ENCODE measurements at regions not wholly inside any gene's neighbourhood (a gene's known extent, or its start where the extent isn't known, plus 50 kb on each side); places are given as distances from the start of the nearest gene placed in this dataset.
"Not testable (repeated sequence)": the region's sequence is repeated elsewhere in the genome, so short reads cannot be mapped to it uniquely, and the experiment has no call there.

DNA sequence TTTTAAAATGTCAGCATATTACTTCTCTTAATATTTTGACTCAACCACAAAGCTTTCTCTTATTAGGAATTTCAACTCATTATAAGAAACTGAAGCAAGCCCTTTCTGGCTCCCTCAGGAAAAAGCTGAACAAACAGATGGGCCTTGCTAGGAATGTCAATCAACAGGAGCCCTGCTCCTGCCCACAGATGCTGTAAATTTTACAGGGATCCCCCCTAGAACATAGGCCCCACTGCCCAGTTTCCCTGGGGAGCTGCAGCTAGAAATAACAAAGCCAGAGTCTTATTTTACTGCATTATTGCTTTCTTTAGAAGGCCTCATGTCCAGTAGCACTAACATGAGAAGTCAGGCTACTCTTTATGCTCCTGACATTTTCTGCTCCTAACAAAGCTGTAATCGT lies 103.8 kb downstream of the PCSK1 start:
- Histone ChIP-seq H3K4me1 (no peaks in the 10 kb centered on the region), H3K27ac (no peak overlapping the region), H3K9me3 (replicated peaks) (no peaks in the 10 kb centered on the region), H3K27me3 (no peaks in the 10 kb centered on the region), H3K4me3 (no peak overlapping the region), H3K36me3 (no peaks in the 10 kb centered on the region)
- DNase-seq = peak in 1 of 2 experiments; percentile 26

DNA sequence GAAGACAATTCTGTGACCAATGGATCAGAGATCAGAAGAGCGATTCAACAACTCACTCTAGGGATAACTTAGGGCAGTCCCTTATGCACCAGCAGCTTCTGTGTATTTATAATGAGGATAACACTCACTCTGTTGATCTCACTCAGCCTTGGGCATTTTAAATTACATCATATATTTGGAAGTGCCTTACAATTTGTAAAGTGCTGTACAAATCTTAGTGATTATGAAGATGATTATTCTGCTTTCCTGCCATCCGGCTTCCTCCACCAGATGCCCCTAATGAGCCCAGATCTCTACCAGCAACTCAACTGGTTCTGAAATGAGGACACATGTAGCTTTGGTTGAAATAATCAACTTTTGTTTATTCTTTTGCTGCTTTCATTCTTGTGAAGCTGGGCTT lies 105.3 kb downstream of the PCSK1 start:
- DNase-seq = no peak
- H3K27me3 ChIP-seq = no peaks in the 10 kb centered on the region
- H3K27ac ChIP-seq = no peak overlapping the region
- H3K4me1 ChIP-seq = no peaks in the 10 kb centered on the region
- no peaks in the 10 kb centered on the region for H3K9me3 ChIP-seq (replicated peaks)
- no peaks in the 10 kb centered on the region for H3K36me3 ChIP-seq
- H3K4me3 ChIP-seq = no peak overlapping the region

DNA sequence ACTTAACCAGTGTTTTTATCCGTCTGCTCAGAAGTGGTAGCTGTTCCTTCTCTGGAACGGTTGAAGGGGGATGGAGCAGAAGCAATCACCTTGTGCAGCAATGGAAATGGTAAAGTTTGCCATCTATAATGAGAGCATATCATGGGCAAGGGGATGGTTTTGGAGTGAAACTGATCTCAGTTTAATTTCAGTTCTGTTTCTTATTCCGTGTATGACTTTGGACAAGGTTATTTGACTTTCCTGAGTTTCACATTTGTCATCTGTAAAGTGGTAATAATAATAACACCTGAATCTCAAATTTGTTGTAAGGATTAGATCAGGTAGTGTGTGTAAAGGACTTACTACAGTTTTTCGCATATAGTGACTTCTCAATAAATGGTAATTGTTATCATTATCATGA lies 106.1 kb downstream of the PCSK1 start:
- no peaks in the 10 kb centered on the region for H3K9me3 ChIP-seq (replicated peaks)
- H3K27me3 ChIP-seq = no peaks in the 10 kb centered on the region
- no peak overlapping the region for H3K4me3 ChIP-seq
- no peaks in the 10 kb centered on the region for H3K36me3 ChIP-seq
- H3K4me1 ChIP-seq = no peaks in the 10 kb centered on the region
- no peak for DNase-seq
- no peak overlapping the region for H3K27ac ChIP-seq

DNA sequence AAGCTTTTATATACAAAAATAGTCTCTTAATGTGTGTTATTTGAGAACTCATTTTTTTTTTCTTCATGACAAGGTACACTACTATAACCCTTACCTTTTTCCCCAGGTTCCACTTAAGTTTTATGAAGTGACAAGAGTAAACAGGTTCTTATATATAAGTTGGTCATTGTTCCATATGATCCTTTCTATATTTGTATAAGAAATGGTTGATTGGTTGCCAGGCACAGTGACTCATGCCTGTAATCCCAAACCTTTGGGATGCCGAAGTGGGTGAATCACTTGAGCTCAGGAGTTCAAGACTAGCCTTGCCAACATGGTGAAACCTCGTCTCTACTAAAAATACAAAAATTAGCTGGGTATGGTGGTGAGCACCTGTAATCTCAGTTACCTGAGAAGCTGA lies 108.3 kb downstream of the PCSK1 start:
- Histone ChIP-seq H3K9me3 (replicated peaks) (no peaks in the 10 kb centered on the region), H3K27ac (no peak overlapping the region), H3K4me1 (no peaks in the 10 kb centered on the region), H3K27me3 (no peaks in the 10 kb centered on the region), H3K4me3 (no peak overlapping the region), H3K36me3 (no peaks in the 10 kb centered on the region)
- DNase-seq = peak in 1 of 2 experiments; percentile 7

DNA sequence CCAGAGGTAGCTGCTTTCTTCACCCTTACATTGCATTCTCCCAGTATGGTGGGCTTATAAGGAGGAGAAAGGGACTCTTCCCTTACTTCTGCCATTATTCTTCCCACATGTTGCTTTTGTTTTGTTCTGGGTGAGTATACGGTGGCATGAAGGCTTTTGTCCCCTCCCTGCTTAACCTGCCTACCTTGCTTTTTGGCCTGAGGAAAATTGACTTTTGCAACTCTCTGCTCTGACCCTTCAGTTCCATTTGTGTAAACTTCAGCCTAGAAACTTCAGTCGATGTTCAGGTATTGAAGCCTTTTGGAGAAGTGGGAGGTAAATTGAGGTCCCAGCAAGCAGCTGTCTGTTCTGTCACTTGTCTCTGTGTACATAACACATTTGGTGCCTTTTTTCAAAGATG lies 110.2 kb downstream of the PCSK1 start:
- H3K4me1 ChIP-seq = no peaks in the 10 kb centered on the region
- H3K9me3 ChIP-seq (replicated peaks) = no peaks in the 10 kb centered on the region
- no peak overlapping the region for H3K4me3 ChIP-seq
- no peak overlapping the region for H3K27ac ChIP-seq
- H3K36me3 ChIP-seq = no peaks in the 10 kb centered on the region
- H3K27me3 ChIP-seq = no peaks in the 10 kb centered on the region
- DNase-seq = no peak

DNA sequence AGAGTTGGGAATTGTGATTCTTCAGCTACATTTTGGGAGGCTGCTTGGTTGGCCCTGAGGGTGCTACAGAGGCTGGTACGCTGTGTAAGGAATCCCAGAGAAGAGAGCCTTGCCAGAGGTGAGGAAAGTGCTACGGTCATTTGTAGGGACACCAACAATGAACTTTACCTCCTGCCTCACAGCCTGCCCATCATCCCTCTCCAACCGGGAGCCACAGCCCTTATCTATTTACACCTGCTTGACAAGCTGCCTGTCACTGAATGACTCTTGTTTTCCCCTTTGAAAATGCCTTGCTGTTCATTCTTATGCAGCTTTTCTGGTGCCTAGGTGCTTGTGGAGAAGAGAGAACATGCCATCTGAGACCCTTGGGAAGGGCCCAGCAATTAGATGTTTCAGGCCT lies 110.8 kb downstream of the PCSK1 start:
- Histone ChIP-seq H3K27ac (no peak overlapping the region), H3K4me1 (no peaks in the 10 kb centered on the region), H3K27me3 (no peaks in the 10 kb centered on the region), H3K9me3 (replicated peaks) (no peaks in the 10 kb centered on the region), H3K36me3 (no peaks in the 10 kb centered on the region), H3K4me3 (no peak overlapping the region)
- no peak for DNase-seq

DNA sequence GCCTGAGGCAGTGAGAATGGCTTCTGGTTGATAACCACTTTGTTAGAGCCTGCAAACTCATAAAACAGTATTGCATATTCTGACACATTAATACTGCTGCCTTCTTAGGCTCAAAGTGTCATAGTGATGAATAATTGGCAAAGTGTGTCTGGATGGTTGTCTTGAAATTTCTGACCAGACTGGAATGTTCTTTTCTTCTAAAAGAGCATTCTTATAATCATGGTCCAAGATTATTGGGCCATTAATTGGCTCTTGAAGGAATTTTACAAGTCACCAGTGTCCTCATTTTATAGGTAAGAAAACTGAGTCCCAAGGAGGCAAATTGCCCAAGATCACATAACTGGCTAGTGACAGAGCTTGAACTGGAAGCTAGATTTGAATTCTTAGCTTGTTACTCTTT lies 111.7 kb downstream of the PCSK1 start:
- no peaks in the 10 kb centered on the region for H3K36me3 ChIP-seq
- H3K27me3 ChIP-seq = no peaks in the 10 kb centered on the region
- no peak overlapping the region for H3K4me3 ChIP-seq
- no peak for DNase-seq
- H3K27ac ChIP-seq = no peak overlapping the region
- no peaks in the 10 kb centered on the region for H3K4me1 ChIP-seq
- H3K9me3 ChIP-seq (replicated peaks) = no peaks in the 10 kb centered on the region

DNA sequence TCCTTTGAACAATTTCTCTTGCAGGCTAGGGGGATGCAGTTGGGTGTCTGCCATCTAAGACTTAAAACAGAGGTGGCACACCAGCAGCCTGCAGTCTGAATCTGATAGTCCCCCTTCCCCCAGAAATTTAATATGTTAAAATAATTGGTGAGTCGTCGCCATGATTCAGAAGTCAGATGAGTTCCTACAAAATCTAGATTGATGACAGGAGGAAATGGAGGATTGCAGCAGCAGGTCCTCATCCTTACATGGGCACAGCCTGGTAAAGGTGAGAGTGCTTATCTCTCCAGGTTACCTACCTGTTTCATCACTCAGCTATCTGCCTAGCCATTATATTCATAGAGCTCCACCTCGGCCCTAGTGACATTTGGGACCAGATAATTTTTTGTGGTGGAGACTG lies 112.3 kb downstream of the PCSK1 start:
- Histone ChIP-seq H3K9me3 (replicated peaks) (no peaks in the 10 kb centered on the region), H3K4me1 (no peaks in the 10 kb centered on the region), H3K27me3 (no peaks in the 10 kb centered on the region), H3K36me3 (no peaks in the 10 kb centered on the region), H3K27ac (no peak overlapping the region), H3K4me3 (no peak overlapping the region)
- DNase-seq = no peak

DNA sequence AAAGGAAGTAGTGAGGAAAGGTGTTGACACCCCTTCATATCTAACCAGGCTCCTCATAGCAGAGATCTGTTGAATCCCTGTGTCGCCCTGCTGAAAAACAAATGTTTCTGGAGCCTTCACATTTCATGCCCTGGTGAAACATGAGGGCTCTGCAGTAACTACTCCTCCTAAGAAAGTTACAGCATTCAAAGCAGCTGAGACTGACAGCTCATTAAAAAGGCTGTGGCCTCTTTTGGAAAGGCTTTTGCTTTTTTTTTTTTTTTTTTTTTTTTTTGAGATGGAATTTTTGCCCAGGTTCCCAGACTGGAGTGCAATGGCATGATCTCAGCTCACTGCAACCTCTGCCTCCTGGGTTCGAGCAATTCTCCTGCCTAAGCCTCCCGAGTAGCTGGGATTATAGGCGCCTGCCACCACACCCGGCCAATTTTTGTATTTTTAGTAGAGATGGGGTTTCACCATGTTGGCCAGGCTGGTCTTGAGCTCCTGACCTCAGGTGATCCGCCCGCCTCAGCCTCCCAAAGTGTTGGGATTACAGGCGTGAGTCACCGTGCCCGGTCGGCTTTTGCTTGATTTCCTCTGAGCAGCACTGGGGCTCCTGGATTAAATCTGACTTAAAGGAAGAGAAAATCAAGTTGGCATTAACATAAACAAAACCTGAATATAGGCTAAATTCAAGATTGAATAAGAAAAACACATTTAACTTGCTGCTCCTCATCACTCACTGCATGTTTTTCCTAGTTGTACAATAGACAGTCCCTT lies 112.9 kb downstream of the PCSK1 start:
- not testable (repeated sequence) for H3K4me1 ChIP-seq; DNase-seq; H3K36me3 ChIP-seq; H3K27ac ChIP-seq; H3K4me3 ChIP-seq; H3K27me3 ChIP-seq; H3K9me3 ChIP-seq (replicated peaks)

DNA sequence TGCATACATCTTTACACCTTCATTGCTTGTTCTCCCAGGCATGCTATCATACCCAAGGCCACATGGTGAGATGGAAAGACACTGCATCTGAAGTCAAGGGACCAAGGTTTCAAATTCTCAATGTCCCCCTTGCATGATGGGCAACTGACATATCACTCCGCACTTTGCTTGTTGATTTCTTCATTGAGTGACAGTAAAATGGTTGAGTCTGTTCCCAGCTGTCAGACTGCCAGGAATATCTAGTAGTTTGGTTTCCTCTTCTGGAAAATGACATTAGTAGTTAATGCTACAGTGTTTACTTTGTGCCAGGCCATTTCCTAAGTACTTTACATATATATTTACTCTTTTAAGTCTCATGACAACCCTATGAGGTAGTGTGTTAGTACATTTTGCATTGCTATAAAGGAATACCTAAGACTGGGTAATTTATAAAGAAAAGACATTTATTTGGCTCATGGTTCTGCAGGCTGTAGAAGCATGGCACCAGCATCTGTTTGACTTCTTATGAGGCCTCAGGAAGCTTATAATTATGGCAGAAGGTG lies 114.4 kb downstream of the PCSK1 start:
- Histone ChIP-seq H3K27me3 (no peaks in the 10 kb centered on the region), H3K36me3 (no peaks in the 10 kb centered on the region), H3K4me3 (no peak overlapping the region), H3K4me1 (no peaks in the 10 kb centered on the region), H3K9me3 (replicated peaks) (no peaks in the 10 kb centered on the region), H3K27ac (no peak overlapping the region)
- no peak for DNase-seq

DNA sequence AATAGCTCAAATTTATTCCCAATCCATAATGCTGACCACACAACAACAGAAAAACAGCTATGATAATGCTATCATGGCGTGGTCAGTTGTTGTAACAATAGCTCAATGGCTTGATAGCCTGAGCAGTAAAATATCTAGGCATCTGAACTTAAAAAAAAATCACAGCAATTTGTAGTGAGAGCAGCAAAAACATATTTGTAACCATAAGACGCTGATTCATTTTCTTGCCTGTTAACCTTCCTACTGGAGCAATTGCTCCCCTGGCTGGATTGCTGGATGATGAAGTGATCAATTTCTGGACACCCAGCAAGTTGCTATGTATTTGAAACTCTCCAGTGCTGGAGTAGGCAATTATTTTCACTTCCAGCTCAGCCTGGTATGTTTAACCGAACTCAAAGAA lies 115.1 kb downstream of the PCSK1 start:
- Histone ChIP-seq H3K36me3 (no peaks in the 10 kb centered on the region), H3K27me3 (no peaks in the 10 kb centered on the region), H3K4me3 (no peak overlapping the region), H3K4me1 (no peaks in the 10 kb centered on the region), H3K27ac (no peak overlapping the region), H3K9me3 (replicated peaks) (no peaks in the 10 kb centered on the region)
- DNase-seq = no peak

DNA sequence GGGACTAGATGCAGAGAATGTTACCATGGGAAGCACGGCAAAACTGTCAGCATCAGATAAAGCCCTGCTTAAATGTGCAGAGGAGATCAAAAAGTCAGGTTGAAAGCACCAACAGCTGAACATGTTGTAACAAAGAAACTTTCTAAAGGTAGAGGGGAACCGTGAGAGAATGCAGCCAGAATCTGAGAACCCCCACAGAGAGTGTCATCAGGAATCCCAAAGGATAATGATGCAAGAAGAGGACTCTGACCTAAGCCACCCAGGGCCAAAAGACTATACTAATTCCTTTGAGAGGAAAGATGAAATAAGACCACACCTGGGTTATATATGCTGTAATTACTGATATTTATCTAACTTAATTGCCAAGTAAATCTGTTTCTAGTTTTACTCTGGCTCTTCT lies 116.6 kb downstream of the PCSK1 start:
- DNase-seq = no peak
- H3K4me1 ChIP-seq = no peaks in the 10 kb centered on the region
- H3K4me3 ChIP-seq = no peak overlapping the region
- H3K36me3 ChIP-seq = no peaks in the 10 kb centered on the region
- no peaks in the 10 kb centered on the region for H3K9me3 ChIP-seq (replicated peaks)
- H3K27me3 ChIP-seq = no peaks in the 10 kb centered on the region
- H3K27ac ChIP-seq = no peak overlapping the region

DNA sequence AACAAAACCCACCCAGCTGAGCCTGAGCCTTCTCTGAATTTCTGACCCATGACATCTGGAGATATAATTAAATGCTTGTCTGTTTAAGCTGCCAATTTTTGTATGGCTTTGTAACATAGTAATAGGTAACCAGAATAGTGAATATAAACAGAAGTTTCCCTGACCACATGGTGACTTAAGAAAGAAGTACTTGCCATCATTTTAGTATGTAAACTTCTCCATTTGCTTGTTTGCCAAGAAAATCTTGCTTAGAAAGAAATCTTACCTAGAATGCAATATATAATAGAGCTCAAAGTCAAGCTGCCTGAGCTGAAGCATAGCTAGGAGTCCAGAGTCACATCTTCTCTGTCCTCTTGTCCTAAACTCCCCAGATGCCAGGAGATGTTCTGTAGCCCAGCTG lies 117.0 kb downstream of the PCSK1 start:
- DNase-seq = no peak
- Histone ChIP-seq H3K27ac (no peak overlapping the region), H3K9me3 (replicated peaks) (no peaks in the 10 kb centered on the region), H3K4me3 (no peak overlapping the region), H3K27me3 (no peaks in the 10 kb centered on the region), H3K36me3 (no peaks in the 10 kb centered on the region), H3K4me1 (no peaks in the 10 kb centered on the region)

DNA sequence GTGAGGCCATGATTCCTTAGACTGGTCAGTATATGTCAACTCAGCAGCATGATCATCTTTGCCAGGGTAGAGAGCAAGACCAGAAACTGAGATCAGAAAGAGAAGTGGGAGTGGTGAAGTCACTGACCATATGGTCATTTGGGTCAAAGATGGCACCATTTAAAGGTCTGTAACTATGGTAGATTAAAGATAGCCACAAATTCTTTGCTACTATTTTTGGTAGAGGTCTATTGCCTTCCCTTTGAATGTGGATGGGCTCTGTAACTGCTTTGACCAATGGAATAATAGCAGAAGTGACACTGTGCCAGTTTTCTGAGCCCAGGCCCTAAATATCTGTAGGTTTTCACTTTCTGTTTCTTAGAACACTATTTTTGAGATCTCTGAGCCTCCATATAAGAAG lies 117.6 kb downstream of the PCSK1 start:
- Histone ChIP-seq H3K27me3 (no peaks in the 10 kb centered on the region), H3K4me3 (no peak overlapping the region), H3K36me3 (no peaks in the 10 kb centered on the region), H3K9me3 (replicated peaks) (no peaks in the 10 kb centered on the region), H3K4me1 (no peaks in the 10 kb centered on the region), H3K27ac (no peak overlapping the region)
- no peak for DNase-seq

DNA sequence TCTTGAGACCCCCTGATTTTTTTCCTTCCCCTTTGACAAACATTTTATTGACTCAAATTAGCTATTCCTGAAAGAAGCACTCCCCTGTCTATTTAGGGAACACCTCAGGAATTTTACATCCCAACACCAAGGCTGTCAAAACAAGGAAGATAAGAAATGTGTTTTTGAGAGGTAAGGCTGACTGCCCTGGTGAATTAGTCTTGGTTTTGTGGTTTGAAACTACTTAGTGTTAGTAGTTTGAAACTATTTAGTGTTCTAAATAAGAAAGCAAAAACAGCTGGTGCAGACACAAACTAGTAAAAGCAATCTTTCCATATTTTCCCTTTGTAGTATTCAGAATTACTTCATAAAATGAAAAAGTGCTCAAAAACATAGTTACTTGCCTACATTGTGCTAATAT lies 120.7 kb downstream of the PCSK1 start:
- no peak overlapping the region for H3K4me3 ChIP-seq
- no peak for DNase-seq

DNA sequence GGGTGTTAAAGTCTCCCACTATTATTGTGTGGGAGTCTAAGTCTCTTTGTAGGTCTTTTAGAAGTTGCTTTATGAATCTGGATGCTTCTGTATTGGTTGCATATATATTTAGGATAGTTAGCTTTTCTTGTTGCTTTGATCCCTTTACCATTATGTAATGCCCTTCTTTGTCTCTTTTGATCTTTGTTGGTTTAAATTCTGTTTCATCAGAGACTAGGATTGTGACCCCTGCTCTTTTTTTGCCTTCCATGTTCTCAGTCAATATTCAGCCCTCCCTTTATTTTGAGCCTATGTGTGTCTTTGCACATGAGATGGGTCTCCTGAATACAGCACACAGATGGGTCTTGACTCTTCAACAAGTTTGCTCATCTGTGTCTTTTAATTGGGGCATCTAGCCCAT lies 126.0 kb downstream of the PCSK1 start:
- not testable (repeated sequence) for H3K4me1 ChIP-seq; H3K27me3 ChIP-seq; H3K27ac ChIP-seq; DNase-seq; H3K9me3 ChIP-seq (replicated peaks); H3K36me3 ChIP-seq; H3K4me3 ChIP-seq

More for the DNA sequence above, 120.7 kb downstream of the PCSK1 start:
- Histone ChIP-seq H3K27ac (no peak overlapping the region), H3K4me1 (no peaks in the 10 kb centered on the region), H3K36me3 (no peaks in the 10 kb centered on the region), H3K27me3 (no peaks in the 10 kb centered on the region), H3K9me3 (replicated peaks) (no peaks in the 10 kb centered on the region)

Measured in SJCRH30 (cell line).